ENCODE measurements at regions not wholly inside any gene's neighbourhood (a gene's known extent, or its start where the extent isn't known, plus 50 kb on each side); places are given as distances from the start of the nearest gene placed in this dataset.
"Not testable (repeated sequence)": the region's sequence is repeated elsewhere in the genome, so short reads cannot be mapped to it uniquely, and the experiment has no call there.

DNA sequence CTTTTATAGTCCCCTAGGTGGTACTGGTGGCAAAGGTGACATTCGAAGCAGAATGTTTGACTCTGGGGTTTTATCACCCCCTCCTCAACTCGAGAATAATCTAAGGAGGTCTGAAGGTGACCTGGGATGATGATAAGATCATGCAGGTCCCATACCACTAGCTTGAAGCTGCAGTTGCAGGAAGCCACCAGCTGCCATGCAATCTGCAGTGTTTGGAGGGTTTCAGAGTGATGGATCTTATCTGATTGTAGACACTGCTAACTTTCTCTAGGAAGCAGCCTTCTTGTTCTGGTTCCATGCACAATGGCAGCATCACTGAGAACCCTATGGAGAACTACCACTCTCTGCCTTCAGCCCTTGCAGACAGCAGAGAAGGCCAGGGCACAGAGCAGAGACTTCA is 59.4 kb upstream of the LRPPRC start:
- Histone ChIP-seq H3K27me3 (no peaks in the 10 kb centered on the region), H3K27ac (no peak overlapping the region), H3K9me3 (no peaks in the 10 kb centered on the region), H3K36me3 (no peaks in the 10 kb centered on the region), H3K4me3 (no peak overlapping the region), H3K4me1 (no peaks in the 10 kb centered on the region)
- TF ChIP-seq POLR2A (IDR thresholded peaks at IDR 0.05) (no peak), POLR2AphosphoS5 (IDR thresholded peaks at IDR 0.05) (no peak), EP300 (IDR thresholded peaks at IDR 0.05) (no peak)
- TF ChIP-seq, protein P1, sequence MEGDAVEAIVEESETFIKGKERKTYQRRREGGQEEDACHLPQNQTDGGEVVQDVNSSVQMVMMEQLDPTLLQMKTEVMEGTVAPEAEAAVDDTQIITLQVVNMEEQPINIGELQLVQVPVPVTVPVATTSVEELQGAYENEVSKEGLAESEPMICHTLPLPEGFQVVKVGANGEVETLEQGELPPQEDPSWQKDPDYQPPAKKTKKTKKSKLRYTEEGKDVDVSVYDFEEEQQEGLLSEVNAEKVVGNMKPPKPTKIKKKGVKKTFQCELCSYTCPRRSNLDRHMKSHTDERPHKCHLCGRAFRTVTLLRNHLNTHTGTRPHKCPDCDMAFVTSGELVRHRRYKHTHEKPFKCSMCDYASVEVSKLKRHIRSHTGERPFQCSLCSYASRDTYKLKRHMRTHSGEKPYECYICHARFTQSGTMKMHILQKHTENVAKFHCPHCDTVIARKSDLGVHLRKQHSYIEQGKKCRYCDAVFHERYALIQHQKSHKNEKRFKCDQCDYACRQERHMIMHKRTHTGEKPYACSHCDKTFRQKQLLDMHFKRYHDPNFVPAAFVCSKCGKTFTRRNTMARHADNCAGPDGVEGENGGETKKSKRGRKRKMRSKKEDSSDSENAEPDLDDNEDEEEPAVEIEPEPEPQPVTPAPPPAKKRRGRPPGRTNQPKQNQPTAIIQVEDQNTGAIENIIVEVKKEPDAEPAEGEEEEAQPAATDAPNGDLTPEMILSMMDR (IDR thresholded peaks at IDR 0.05): no peak
- intact Hi-C loops (cut with DNase I; ENCODE audit: low total_unique reads): no loop called here
- 27 to 47% (median 35%) methylated on average over 2 of the region's 2 CpGs for WGBS, 5 donors
- no peak for DNase-seq

DNA sequence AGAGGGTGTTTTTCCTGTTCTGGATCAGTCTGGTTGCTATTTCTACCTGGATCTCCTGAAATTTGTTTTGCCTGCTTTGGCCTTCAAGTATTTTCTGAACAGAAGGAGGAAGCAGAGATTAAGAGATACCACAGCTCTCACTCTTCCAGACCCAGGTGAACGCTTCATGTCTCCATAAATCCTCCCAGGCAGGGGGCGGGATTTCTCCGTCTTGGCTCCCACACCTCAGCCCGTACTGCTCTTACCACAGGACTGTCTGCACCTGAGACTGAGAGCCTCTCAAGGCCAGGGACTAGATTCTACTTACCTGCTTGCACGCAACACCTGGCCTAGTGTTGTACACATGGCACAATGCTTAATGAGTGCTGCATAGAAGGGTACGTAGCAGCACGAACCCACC is 59.9 kb upstream of the LRPPRC start:
- Histone ChIP-seq H3K36me3 (no peaks in the 10 kb centered on the region), H3K27ac (no peak overlapping the region), H3K4me1 (no peaks in the 10 kb centered on the region), H3K9me3 (no peaks in the 10 kb centered on the region), H3K27me3 (no peaks in the 10 kb centered on the region), H3K4me3 (no peak overlapping the region)
- DNase-seq: no peak
- TF ChIP-seq, protein P1 (IDR thresholded peaks at IDR 0.05): no peak
- TF ChIP-seq EP300 (IDR thresholded peaks at IDR 0.05) (no peak), POLR2A (IDR thresholded peaks at IDR 0.05) (no peak), POLR2AphosphoS5 (IDR thresholded peaks at IDR 0.05) (no peak)
- intact Hi-C loops (cut with DNase I; ENCODE audit: low total_unique reads): no loop called here
- 90 to 93% (median 91%) methylated on average over 7 of the region's 7 CpGs for WGBS, 5 donors

DNA sequence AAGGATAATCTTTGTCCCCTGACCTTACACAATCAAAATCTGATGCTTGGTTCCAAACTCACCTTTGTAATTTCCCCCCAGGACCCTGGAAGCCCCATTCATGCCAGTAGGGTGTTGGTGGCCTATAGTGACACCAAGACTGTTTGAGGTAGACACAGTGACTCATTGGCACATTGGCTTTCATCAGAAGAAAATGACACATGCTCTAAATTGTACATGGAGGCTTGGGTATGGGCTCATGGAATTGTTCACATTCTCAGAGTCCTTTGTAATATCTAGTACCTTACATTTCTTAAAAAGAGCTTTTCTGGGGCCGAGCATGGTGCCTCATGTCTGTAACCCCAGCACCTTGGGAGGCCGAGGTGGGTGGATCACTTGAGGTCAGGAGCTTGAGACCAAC is 61.2 kb upstream of the LRPPRC start:
- no peak overlapping the region for H3K4me3 ChIP-seq
- no peaks in the 10 kb centered on the region for H3K9me3 ChIP-seq
- no peak overlapping the region for H3K27ac ChIP-seq
- no peaks in the 10 kb centered on the region for H3K27me3 ChIP-seq
- intact Hi-C loops (cut with DNase I; ENCODE audit: low total_unique reads): no loop called here
- DNase-seq: no peak
- no peaks in the 10 kb centered on the region for H3K4me1 ChIP-seq
- H3K36me3 ChIP-seq: no peaks in the 10 kb centered on the region
- TF ChIP-seq, protein P1 (IDR thresholded peaks at IDR 0.05): no peak
- TF ChIP-seq POLR2A (IDR thresholded peaks at IDR 0.05) (no peak), POLR2AphosphoS5 (IDR thresholded peaks at IDR 0.05) (no peak), EP300 (IDR thresholded peaks at IDR 0.05) (no peak)
- WGBS, 5 donors: 83 to 97% (median 90%) methylated on average over 2 of the region's 2 CpGs

DNA sequence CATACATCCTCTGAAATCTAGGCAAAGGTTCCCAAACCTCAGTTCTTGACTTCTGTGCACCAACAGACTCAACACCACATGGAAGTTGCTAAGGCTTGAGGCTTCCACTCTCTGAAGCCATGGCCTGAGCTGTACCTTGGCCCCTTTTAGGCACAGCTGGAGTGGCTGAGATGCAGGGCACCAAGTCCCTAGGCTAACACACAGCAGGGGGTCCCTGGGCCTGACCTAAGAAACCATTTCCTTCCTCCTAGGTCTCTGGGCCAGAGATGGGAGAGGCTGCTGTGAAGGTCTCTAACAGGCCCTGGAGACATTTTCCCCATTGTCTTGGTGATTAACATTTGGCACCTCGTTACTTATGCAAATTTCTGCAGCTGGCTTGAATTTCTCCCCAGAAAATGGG is 64.5 kb upstream of the LRPPRC start:
- H3K9me3 ChIP-seq, H3K4me1 ChIP-seq: not testable (repeated sequence)
- WGBS, 5 donors: 57 to 67% (median 59%) methylated on average over 1 of the region's 1 CpG

DNA sequence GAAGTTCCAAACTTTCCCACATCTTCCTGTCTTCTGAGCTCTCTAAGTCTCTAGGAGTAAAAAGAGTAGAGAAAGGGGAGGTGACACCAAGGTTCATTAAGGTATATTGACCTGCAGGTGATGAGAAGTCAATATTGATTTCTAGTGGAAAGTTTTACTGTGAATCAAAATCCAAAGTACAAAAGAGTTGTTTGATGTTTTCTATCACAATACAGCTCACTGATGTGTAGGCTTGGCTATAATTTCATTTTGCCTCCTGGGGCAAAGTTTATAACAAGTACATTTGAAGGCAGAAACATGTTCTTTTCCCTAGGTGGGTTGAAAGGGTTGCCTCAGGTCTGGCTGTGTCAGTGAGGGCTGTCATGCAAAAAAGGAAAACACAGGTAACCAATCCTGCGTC is 65.2 kb upstream of the LRPPRC start:
- DNase-seq: no peak
- intact Hi-C loops (cut with DNase I; ENCODE audit: low total_unique reads): no loop called here
- Histone ChIP-seq H3K27me3 (no peaks in the 10 kb centered on the region), H3K4me3 (no peak overlapping the region), H3K9me3 (no peaks in the 10 kb centered on the region), H3K4me1 (no peaks in the 10 kb centered on the region), H3K27ac (no peak overlapping the region), H3K36me3 (no peaks in the 10 kb centered on the region)
- 93 to 100% (median 97%) methylated on average over 1 of the region's 1 CpG for WGBS, 5 donors
- TF ChIP-seq POLR2A (IDR thresholded peaks at IDR 0.05) (no peak), POLR2AphosphoS5 (IDR thresholded peaks at IDR 0.05) (no peak), EP300 (IDR thresholded peaks at IDR 0.05) (no peak)
- TF ChIP-seq, protein P1 (IDR thresholded peaks at IDR 0.05): no peak

More for the DNA sequence above, 64.5 kb upstream of the LRPPRC start:
- intact Hi-C loops (cut with DNase I; ENCODE audit: low total_unique reads); DNase-seq; H3K27ac ChIP-seq; H3K36me3 ChIP-seq; H3K27me3 ChIP-seq; H3K4me3 ChIP-seq: not testable (repeated sequence)

Data from stomach (tissue), 8 donors.